Parathyroid adenoma (tissue), 2 donors: ENCODE measurements at regions not wholly inside any gene's neighbourhood (a gene's known extent, or its start where the extent isn't known, plus 50 kb on each side); places are given as distances from the start of the nearest gene placed in this dataset.

Experiments used
- H2AFZ ChIP-seq: fragments of 300-600 bp; sonication (generic); one replicate; pipeline ENCODE4 v1.7.0; 2017; ENCODE audit warnings: antibody characterized with exemption, mild to moderate bottlenecking
- H3K27ac ChIP-seq: fragments of 300-600 bp; sonication (generic); one replicate; pipeline ENCODE4 v1.7.0; 2017
- H3K27me3 ChIP-seq: fragments of 300-600 bp; sonication (generic); one replicate; pipeline ENCODE4 v1.7.0; 2017; ENCODE audit warnings: low read length; ENCODE audit not compliant: control insufficient read depth, insufficient read depth
- H3K36me3 ChIP-seq: fragments of 300-600 bp; sonication (generic); one replicate; pipeline ENCODE4 v1.7.0; 2017; ENCODE audit warnings: low read length; ENCODE audit not compliant: control insufficient read depth, insufficient read depth
- H3K4me1 ChIP-seq: fragments of 300-600 bp; sonication (generic); one replicate; pipeline ENCODE4 v1.7.0; 2017; ENCODE audit warnings: control low read depth
- H3K4me2 ChIP-seq: fragments of 300-600 bp; sonication (generic); one replicate; pipeline ENCODE4 v1.7.0; 2017; ENCODE audit warnings: low read length
- H3K4me3 ChIP-seq: fragments of 300-600 bp; sonication (generic); one replicate; pipeline ENCODE4 v1.7.0; 2017; ENCODE audit warnings: low read depth, low read length
- H3K79me2 ChIP-seq: fragments of 300-600 bp; sonication (generic); one replicate; pipeline ENCODE4 v1.7.0; 2017; ENCODE audit warnings: control low read depth
- H3K9ac ChIP-seq: fragments of 300-600 bp; sonication (generic); one replicate; pipeline ENCODE4 v1.7.0; 2017; ENCODE audit warnings: mild to moderate bottlenecking
- H3K9me3 ChIP-seq: fragments of 300-600 bp; sonication (generic); one replicate; pipeline ENCODE4 v1.7.0; 2017; ENCODE audit warnings: low read length; ENCODE audit not compliant: control insufficient read depth
- TF ChIP-seq, protein P1 (sequence below): fragments of 300-600 bp; sonication (generic); IDR thresholded peaks from one replicate; pipeline ENCODE4 v1.7.0; 2017; ENCODE audit warnings: antibody characterized with exemption, mild to moderate bottlenecking
- donor health status: primary hyperparathyroidism.

DNA sequence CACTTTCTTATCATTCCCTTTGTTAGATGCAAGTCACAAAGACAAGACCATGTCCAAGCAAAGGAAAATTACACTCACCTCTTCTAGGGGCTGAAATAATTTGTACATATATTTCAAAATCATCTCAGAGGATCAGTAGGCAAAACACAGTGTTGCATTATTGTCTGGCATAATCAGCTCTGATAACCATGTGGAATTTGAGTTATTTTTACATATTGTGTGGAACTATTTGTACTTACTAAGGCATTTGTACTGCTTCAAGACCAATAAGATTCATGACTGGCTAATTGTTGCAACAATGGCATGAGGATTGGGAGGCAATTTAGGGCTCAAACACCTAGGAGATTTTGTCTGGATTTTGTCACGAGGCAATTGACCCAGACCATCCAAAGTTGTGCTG lies 1716.4 kb downstream of the BRINP3 start:
- Histone ChIP-seq H3K36me3 (no peaks in the 10 kb centered on the region), H3K27ac (no peak overlapping the region), H3K27me3 (no peaks in the 10 kb centered on the region), H3K9me3 (no peaks in the 10 kb centered on the region), H3K4me1 (no peaks in the 10 kb centered on the region), H2AFZ (no peak overlapping the region), H3K4me3 (no peak overlapping the region), H3K9ac (no peak overlapping the region), H3K4me2 (no peak overlapping the region), H3K79me2 (no peaks in the 10 kb centered on the region)
- TF ChIP-seq, protein P1, sequence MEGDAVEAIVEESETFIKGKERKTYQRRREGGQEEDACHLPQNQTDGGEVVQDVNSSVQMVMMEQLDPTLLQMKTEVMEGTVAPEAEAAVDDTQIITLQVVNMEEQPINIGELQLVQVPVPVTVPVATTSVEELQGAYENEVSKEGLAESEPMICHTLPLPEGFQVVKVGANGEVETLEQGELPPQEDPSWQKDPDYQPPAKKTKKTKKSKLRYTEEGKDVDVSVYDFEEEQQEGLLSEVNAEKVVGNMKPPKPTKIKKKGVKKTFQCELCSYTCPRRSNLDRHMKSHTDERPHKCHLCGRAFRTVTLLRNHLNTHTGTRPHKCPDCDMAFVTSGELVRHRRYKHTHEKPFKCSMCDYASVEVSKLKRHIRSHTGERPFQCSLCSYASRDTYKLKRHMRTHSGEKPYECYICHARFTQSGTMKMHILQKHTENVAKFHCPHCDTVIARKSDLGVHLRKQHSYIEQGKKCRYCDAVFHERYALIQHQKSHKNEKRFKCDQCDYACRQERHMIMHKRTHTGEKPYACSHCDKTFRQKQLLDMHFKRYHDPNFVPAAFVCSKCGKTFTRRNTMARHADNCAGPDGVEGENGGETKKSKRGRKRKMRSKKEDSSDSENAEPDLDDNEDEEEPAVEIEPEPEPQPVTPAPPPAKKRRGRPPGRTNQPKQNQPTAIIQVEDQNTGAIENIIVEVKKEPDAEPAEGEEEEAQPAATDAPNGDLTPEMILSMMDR = no peak

- Histone ChIP-seq H3K9ac (no peak overlapping the region), H2AFZ (no peak overlapping the region), H3K27me3 (no peaks in the 10 kb centered on the region), H3K9me3 (no peaks in the 10 kb centered on the region), H3K4me3 (no peak overlapping the region), H3K4me2 (no peak overlapping the region), H3K27ac (no peak overlapping the region), H3K36me3 (no peaks in the 10 kb centered on the region), H3K79me2 (no peaks in the 10 kb centered on the region), H3K4me1 (no peaks in the 10 kb centered on the region)
- TF ChIP-seq, protein P1 = no peak
Observed at GRCh38 chr1:188762166-188762743, 1715.4 kb downstream of the BRINP3 start.

- no peak overlapping the region for H2AFZ ChIP-seq
- no peak overlapping the region for H3K4me2 ChIP-seq
- H3K4me1 ChIP-seq = no peaks in the 10 kb centered on the region
- H3K9me3 ChIP-seq = no peaks in the 10 kb centered on the region
- H3K27ac ChIP-seq = no peak overlapping the region
- no peak overlapping the region for H3K4me3 ChIP-seq
- TF ChIP-seq, protein P1 = no peak
- no peaks in the 10 kb centered on the region for H3K27me3 ChIP-seq
- H3K9ac ChIP-seq = no peak overlapping the region
- no peaks in the 10 kb centered on the region for H3K36me3 ChIP-seq
- no peaks in the 10 kb centered on the region for H3K79me2 ChIP-seq
Observed at GRCh38 chr1:188763541-188763940, 1714.1 kb downstream of the BRINP3 start.

- Histone ChIP-seq H3K4me2 (no peak overlapping the region), H3K27me3 (no peaks in the 10 kb centered on the region), H3K9ac (no peak overlapping the region), H3K36me3 (no peaks in the 10 kb centered on the region), H3K27ac (no peak overlapping the region), H2AFZ (no peak overlapping the region), H3K4me3 (no peak overlapping the region), H3K4me1 (no peaks in the 10 kb centered on the region), H3K79me2 (no peaks in the 10 kb centered on the region), H3K9me3 (no peaks in the 10 kb centered on the region)
- TF ChIP-seq, protein P1 = no peak
Observed at GRCh38 chr1:188769181-188769580, 1708.5 kb downstream of the BRINP3 start.

DNA sequence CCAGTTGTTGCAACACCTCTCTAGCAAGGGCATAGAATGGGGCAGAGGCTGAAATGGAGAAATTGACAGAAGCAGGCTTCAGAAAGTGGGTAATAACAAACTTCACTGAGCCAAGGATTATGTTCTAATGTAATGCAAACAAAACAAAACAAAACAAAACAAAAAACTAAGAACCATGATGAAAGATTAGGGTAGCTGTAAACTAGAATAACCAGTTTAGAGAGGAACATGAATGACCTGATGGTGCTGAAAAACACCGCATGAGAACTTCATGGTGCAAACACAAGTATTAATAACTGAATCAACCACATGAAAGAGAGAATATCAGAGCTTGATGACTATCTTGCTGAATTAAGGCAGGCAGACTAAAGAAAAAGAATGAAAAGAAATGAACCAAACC lies 1707.7 kb downstream of the BRINP3 start:
- Histone ChIP-seq H3K4me3 (no peak overlapping the region), H3K27ac (no peak overlapping the region), H2AFZ (no peak overlapping the region), H3K4me1 (no peaks in the 10 kb centered on the region), H3K27me3 (no peaks in the 10 kb centered on the region), H3K9ac (no peak overlapping the region), H3K36me3 (no peaks in the 10 kb centered on the region), H3K9me3 (no peaks in the 10 kb centered on the region), H3K4me2 (no peak overlapping the region), H3K79me2 (no peaks in the 10 kb centered on the region)
- TF ChIP-seq, protein P1 = no peak
